DOHH2 (cell line): ENCODE measurements at regions not wholly inside any gene's neighbourhood (a gene's known extent, or its start where the extent isn't known, plus 50 kb on each side); places are given as distances from the start of the nearest gene placed in this dataset.
"Not testable (repeated sequence)": the region's sequence is repeated elsewhere in the genome, so short reads cannot be mapped to it uniquely, and the experiment has no call there.

ENCODE experiments used
- H3F3A ChIP-seq: fragments of 200-600 bp; sonication (generic), shearing (Covaris generic); 2 replicates; pipeline ENCODE4 v1.6.0; 2016; ENCODE audit warnings: antibody characterized with exemption, mild to moderate bottlenecking; ENCODE audit not compliant: control insufficient read depth, insufficient read depth
- H3K27ac ChIP-seq: fragments of 200-600 bp; sonication (generic); 2 replicates; pipeline ENCODE4 v1.5.1; 2014; ENCODE audit warnings: low read depth, mild to moderate bottlenecking, low read length, moderate library complexity
- H3K27me3 ChIP-seq: fragments of 200-600 bp; sonication (generic); 2 replicates; pipeline ENCODE4 v1.6.1; 2014; ENCODE audit warnings: mild to moderate bottlenecking, low read length, mixed read lengths; ENCODE audit not compliant: control insufficient read depth
- H3K36me3 ChIP-seq: fragments of 200-600 bp; sonication (generic); 2 replicates; pipeline ENCODE4 v1.6.1; 2014; ENCODE audit warnings: mild to moderate bottlenecking, low read length, moderate library complexity, mixed read lengths; ENCODE audit not compliant: control insufficient read depth
- H3K4me1 ChIP-seq: fragments of 200-600 bp; sonication (generic); 2 replicates; pipeline ENCODE4 v1.6.1; 2014; ENCODE audit warnings: mild to moderate bottlenecking, low read length, mixed read lengths; ENCODE audit not compliant: control insufficient read depth
- H3K4me2 ChIP-seq: fragments of 200-600 bp; sonication (generic); 2 replicates; pipeline ENCODE4 v1.6.0; 2014; ENCODE audit warnings: mild to moderate bottlenecking, low read length, moderate library complexity
- H3K4me3 ChIP-seq: fragments of 200-600 bp; sonication (generic); 2 replicates; pipeline ENCODE4 v1.5.1; 2014; ENCODE audit warnings: mild to moderate bottlenecking, low read length, mixed read lengths
- H3K79me2 ChIP-seq: fragments of 200-600 bp; sonication (generic); 2 replicates; pipeline ENCODE4 v1.6.1; 2014; ENCODE audit warnings: mild to moderate bottlenecking, low read length, mixed read lengths; ENCODE audit not compliant: control insufficient read depth
- H3K9me2 ChIP-seq: fragments of 200-600 bp; sonication (generic); replicated peaks from 2 replicates; pipeline ENCODE4 v1.6.1; 2014; ENCODE audit warnings: mild to moderate bottlenecking, low read length, mixed read lengths; ENCODE audit not compliant: control insufficient read depth
- H3K9me3 ChIP-seq: fragments of 200-600 bp; sonication (generic); 2 replicates; pipeline ENCODE4 v1.6.1; 2014; ENCODE audit warnings: antibody characterized with exemption, low read length, mixed read lengths; ENCODE audit not compliant: control insufficient read depth, insufficient read depth
- H4K20me1 ChIP-seq: fragments of 200-600 bp; sonication (generic); 2 replicates; pipeline ENCODE4 v1.6.0; 2014; ENCODE audit warnings: low read depth, mild to moderate bottlenecking, antibody characterized with exemption, low read length, moderate library complexity; ENCODE audit not compliant: control insufficient read depth, insufficient read depth
- EZH2phosphoT487 ChIP-seq: fragments of 200-600 bp; sonication (generic); IDR thresholded peaks from 2 replicates; pipeline ENCODE4 v1.6.1; 2017; ENCODE audit warnings: borderline replicate concordance, mild to moderate bottlenecking, antibody characterized with exemption, low read length, moderate library complexity, mixed read lengths
- TF ChIP-seq, protein P1 (sequence below): fragments of 200-600 bp; sonication (generic); IDR thresholded peaks from one replicate; pipeline ENCODE4 v1.5.1; 2014; ENCODE audit warnings: antibody characterized with exemption, mild to moderate bottlenecking, low read depth, low read length; ENCODE audit not compliant: poor library complexity, severe bottlenecking

DNA sequence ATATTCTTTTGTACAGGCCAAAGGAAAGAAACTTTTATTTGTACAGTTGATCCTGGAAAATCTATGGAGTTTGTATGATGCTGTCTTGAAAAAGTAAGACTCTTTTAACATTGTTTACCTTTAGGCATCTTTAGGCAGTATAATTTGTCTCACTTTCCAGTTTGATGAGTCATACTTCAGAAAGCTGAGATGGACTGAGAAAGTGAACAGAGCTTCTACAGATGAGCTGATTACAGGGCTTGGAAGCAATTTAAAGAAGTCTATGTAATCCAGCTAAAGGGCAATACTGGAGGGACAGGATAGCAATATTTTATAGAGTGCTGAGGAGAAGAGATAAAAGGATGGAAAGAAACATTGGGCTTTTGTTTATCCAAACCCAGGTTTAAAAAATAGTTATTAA is 123.5 kb upstream of the GOLGA6L4 start:
- Histone ChIP-seq H3K4me3 (no peak overlapping the region), H3F3A (no peaks in the 10 kb centered on the region), H3K9me3 (no peaks in the 10 kb centered on the region), H3K36me3 (no peaks in the 10 kb centered on the region), H3K27ac (no peak overlapping the region), H3K9me2 (no peaks in the 10 kb centered on the region), H3K79me2 (no peaks in the 10 kb centered on the region), H3K4me2 (no peak overlapping the region), H3K4me1 (no peaks in the 10 kb centered on the region), H4K20me1 (no peaks in the 10 kb centered on the region), H3K27me3 (no peaks in the 10 kb centered on the region)
- TF ChIP-seq, protein P1, sequence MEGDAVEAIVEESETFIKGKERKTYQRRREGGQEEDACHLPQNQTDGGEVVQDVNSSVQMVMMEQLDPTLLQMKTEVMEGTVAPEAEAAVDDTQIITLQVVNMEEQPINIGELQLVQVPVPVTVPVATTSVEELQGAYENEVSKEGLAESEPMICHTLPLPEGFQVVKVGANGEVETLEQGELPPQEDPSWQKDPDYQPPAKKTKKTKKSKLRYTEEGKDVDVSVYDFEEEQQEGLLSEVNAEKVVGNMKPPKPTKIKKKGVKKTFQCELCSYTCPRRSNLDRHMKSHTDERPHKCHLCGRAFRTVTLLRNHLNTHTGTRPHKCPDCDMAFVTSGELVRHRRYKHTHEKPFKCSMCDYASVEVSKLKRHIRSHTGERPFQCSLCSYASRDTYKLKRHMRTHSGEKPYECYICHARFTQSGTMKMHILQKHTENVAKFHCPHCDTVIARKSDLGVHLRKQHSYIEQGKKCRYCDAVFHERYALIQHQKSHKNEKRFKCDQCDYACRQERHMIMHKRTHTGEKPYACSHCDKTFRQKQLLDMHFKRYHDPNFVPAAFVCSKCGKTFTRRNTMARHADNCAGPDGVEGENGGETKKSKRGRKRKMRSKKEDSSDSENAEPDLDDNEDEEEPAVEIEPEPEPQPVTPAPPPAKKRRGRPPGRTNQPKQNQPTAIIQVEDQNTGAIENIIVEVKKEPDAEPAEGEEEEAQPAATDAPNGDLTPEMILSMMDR = no peak
- no peak for TF ChIP-seq EZH2phosphoT487

DNA sequence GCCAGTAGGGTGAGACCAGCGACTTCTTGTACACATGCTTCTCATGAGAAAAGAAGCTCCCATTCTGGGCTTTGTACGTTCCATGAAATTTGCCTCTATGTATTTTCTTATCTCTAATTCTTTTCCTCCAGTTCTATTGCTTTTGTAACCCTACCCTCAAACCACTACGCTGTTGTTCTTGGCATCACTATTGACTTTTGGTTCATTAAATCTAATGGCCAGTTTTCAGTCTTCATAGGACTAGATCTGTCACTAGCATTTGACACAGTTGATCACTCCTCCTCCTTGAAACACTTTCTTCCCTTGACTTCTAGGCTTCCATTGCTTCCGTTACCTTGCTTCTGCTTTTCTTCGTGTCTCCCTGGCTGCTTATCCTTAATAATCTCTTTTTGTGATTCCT is 121.7 kb upstream of the GOLGA6L4 start:
- H3K36me3 ChIP-seq = no peaks in the 10 kb centered on the region
- H3K79me2 ChIP-seq = no peaks in the 10 kb centered on the region
- no peak overlapping the region for H3K4me3 ChIP-seq
- no peaks in the 10 kb centered on the region for H3F3A ChIP-seq
- H3K9me2 ChIP-seq = no peaks in the 10 kb centered on the region
- no peak overlapping the region for H3K27ac ChIP-seq
- H3K9me3 ChIP-seq = no peaks in the 10 kb centered on the region
- H3K27me3 ChIP-seq = no peaks in the 10 kb centered on the region
- H3K4me2 ChIP-seq = no peak overlapping the region
- no peaks in the 10 kb centered on the region for H3K4me1 ChIP-seq
- TF ChIP-seq, protein P1 = no peak
- no peak for TF ChIP-seq EZH2phosphoT487
- H4K20me1 ChIP-seq = no peaks in the 10 kb centered on the region

DNA sequence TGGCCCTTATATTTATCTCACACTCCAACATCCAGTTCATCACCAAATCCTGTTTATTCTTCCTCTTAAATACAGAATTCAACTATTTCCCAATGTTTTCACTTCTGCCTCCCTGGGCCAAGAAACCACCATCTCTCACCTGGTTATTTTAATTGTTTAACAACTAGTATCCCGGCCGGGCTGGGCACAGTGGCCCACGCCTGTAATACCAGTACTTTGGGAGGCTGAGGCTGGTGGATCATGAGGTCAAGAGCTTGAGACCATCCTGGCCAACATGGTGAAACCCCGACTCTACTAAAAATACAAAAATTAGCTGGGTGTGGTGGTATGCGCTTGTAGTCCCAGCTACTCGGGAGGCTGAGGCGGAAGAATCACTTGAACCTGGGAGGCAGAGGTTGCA is 120.9 kb upstream of the GOLGA6L4 start:
- not testable (repeated sequence) for H4K20me1 ChIP-seq, H3F3A ChIP-seq, H3K4me2 ChIP-seq, H3K27me3 ChIP-seq, H3K9me2 ChIP-seq, H3K9me3 ChIP-seq, H3K4me1 ChIP-seq, H3K36me3 ChIP-seq, H3K79me2 ChIP-seq, H3K4me3 ChIP-seq, H3K27ac ChIP-seq

DNA sequence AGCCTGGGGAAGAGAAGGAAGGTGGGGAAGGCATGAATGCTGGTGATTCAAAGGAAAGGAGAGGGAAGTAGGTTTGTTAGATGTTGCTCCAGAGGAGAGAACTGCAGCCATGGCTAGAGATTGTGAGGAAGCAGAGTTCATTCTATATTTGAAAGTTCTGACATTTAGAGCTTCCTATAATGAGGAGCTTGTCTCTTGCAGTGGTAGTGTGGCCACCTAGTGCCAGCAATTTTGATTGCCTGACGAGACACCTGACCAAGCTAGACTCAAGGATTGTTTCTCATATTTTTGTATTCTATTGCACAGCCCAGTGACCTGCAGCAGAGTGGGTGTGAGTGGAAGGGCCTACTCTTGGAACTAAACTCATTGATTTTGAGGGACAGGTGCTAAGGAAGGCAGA is 116.2 kb upstream of the GOLGA6L4 start:
- not testable (repeated sequence) for H3K4me2 ChIP-seq, H3K36me3 ChIP-seq, H3K9me2 ChIP-seq, H3K4me3 ChIP-seq, H3K4me1 ChIP-seq, H3K27ac ChIP-seq, H3K9me3 ChIP-seq, H3K27me3 ChIP-seq, H4K20me1 ChIP-seq, H3K79me2 ChIP-seq, H3F3A ChIP-seq

DNA sequence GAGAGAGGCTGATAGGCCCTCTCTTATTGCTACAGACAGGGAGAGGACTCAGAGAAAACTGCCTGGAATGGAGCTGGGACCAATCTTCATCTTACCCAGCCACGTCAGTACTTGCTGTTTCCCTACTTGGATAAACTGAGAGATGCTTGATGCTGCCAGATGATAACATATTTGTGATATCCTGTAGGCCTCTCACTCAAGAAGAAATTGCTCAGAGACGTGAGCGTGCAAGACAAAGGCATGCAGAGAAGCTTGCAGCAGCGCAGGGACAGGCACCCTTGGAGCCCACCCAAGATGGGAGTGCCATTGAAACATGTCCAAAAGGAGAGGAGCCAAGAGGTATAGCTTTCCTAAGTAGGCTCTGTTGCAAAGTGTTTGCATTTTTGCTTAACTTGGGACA is 114.7 kb upstream of the GOLGA6L4 start:
- H3K4me1 ChIP-seq, H3K9me3 ChIP-seq, H3K9me2 ChIP-seq, H3K36me3 ChIP-seq, H3K4me2 ChIP-seq, H3K79me2 ChIP-seq, H3K27ac ChIP-seq, H3K4me3 ChIP-seq, H3K27me3 ChIP-seq, H3F3A ChIP-seq, H4K20me1 ChIP-seq: not testable (repeated sequence)

DNA sequence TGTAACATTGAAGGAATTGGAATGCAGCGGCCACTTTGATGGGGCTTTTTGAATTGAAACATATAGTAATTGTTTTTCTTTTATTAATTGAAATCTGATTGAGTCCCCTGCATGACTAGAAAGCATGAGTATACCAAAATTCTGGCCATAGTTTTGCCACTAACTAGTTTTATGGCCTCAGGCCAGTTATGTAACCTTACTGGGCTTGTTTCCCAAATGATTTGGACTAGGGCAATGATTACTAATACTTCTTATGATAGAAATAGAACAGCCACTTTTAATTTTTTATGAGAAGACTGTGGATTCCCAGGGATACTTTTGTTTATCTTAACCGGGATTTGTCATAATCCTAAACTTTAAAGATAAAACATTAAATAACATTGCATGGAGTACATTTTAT is 106.9 kb upstream of the GOLGA6L4 start:
- not testable (repeated sequence) for H3K4me1 ChIP-seq, H3K9me2 ChIP-seq, H3K36me3 ChIP-seq, H3K4me3 ChIP-seq, H4K20me1 ChIP-seq, H3K27ac ChIP-seq, H3K4me2 ChIP-seq, H3F3A ChIP-seq, H3K27me3 ChIP-seq, H3K9me3 ChIP-seq, H3K79me2 ChIP-seq

DNA sequence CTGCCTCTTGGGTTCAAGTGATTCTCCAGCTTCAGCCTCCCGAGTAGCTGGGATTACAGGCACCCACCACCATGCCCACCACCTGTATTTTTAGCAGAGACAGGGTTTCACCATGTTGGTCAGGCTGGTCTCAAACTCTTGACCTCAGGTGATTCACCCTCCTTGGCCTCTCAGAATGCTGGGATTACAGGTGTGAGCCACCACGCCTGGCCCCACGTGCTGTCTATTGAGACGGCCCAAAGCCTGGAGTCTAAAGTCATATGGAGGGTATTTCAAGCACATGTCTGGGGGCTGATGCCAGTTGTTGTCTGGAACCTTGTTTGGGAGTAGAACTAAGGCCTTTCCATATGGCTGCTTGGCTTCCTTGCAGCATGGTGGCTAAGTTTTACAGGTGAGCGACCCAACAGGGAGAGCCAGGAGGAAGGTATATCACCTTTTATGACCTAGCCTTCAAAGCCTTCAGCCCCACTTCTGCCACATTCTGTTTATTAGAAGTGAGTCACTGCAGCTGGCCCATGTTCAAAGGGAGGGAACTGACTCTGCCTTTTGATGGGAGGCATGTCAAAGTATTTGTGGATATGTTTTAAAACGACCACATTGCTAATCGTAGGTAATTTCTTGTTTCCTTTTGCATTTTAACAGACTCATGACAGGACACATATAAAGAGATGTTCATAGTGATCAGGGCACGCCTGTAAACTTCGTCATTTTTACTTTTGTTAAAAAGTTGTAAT is 105.3 kb upstream of the GOLGA6L4 start:
- H3K4me3 ChIP-seq, H3K27me3 ChIP-seq, H3K4me1 ChIP-seq, H3K36me3 ChIP-seq, H3K27ac ChIP-seq, H3K79me2 ChIP-seq, H3K9me2 ChIP-seq, H4K20me1 ChIP-seq, H3K4me2 ChIP-seq, H3F3A ChIP-seq, H3K9me3 ChIP-seq: not testable (repeated sequence)
